ACHN (cell line): ENCODE measurements at regions not wholly inside any gene's neighbourhood (a gene's known extent, or its start where the extent isn't known, plus 50 kb on each side); places are given as distances from the start of the nearest gene placed in this dataset.

Experiments used
- DNase-seq: peaks from one replicate; pipeline ENCODE4 v3.0.0-alpha.2; 2015
- in situ Hi-C: cut with HindIII; loops from 2 replicates; pipeline ENCODE4 v1.10.0; 2017; ENCODE audit warnings: low sequenced_read_pairs, low pct_ligation_motif_present, low pct_unique_long_range_greater_than_20kb

DNA sequence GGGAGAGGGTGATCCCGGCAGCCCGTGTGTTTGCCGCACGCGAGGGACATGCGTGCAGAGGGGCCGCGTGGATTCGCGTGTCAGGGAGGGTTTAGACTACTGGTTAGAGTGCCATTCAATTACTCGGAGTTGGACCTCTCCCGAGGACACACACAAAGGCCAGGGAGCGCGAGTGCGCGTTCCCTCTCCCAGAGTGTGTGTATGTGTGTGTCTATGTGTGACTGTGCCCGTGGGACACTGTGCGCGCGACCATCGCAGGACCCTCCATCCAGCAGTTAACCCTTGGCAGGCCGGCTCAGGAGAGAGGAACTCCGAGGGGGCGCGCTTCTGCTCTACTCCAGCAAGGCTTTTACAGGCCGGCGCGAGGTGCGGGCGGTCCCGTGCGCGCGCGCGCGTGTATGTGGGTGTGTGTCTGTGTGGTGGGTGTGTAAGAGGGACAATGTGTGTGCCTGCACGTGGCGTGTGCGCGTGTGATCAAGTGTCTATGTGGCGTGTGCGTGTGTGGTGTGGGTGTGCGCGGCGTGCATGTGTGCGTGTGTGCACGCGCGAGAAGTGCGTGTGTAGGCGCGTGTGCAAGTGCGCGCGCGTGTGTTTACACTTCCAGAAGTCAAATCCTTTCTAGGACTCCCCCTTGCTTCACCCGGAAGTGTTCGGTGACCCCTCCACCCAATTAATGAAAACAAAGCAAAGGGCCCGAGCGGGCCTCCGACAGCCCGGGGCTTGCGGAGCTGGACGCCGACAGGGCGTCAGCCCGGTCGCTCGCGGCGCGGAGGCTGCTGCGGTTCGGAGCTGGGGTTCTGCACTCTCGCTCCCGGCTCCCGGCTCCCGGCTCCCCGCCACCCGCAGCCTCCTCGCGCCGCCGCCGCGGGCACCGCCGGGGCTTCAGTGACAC lies 75.3 kb upstream of the TBCA start:
- in situ Hi-C loops, result no loop called here

DNA sequence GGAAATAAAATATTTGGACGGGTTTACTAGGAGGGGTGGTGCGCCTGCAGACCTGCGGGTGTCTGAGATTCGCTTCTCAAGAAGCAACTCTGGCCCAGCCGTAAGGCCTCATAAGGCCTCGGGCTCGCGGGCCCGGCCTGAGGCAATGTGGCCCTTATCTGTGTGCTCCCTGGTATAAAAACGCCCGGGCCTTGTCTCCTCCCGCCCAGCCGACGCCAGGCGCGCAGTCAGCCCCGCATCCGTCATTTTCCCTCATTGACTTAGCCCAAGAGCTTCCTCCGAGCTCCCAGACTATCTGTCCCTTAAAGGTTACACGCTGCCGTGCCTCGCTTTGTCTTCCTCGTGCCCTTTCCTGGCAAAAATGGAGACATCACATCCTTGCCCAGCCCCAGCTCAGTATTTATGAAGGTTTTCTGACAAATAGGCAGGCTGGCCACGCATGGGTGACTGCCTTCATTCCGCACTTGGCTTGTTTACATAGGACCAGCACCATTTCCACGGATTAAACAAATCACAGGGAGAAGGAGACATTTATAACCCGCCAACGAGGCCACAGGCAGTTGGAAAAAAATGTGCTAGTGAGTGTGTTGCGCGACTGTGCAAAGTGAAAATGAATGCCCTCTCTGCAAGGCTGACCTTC lies 74.5 kb upstream of the TBCA start:
- in situ Hi-C loops, result no loop called here
- DNase-seq, result no peak

More for the DNA sequence above, 75.3 kb upstream of the TBCA start:
- DNase-seq, result peak; percentile 6

DNA sequence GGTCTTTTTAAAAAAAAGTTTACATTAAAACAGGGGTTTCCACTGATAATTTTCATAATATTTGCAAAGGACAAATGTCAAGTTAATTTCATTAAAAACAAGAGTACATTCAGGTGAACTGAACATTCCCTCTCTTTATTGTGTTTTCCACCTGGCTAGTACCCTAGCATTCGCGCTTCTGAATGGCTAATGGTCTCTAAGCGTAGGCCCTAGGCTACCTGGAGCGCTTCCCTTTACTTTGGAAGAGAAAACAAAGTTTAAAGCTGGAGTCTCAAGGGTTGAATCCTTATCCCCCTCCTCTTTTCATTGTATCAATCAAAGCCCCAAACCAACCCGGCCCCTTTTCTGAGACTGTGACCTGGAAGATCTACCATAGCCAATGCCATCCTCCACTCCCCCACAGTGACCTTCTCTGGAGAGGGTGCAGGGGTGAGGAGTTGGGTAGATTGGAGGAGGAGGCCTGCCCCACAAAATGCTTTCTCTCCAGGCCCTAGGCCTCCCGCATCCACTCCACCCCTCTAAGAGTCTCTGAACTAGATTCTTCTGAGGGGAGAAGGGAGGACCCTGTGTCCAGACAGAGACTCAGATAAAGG lies 73.3 kb upstream of the TBCA start:
- in situ Hi-C loops, result no loop called here

DNA sequence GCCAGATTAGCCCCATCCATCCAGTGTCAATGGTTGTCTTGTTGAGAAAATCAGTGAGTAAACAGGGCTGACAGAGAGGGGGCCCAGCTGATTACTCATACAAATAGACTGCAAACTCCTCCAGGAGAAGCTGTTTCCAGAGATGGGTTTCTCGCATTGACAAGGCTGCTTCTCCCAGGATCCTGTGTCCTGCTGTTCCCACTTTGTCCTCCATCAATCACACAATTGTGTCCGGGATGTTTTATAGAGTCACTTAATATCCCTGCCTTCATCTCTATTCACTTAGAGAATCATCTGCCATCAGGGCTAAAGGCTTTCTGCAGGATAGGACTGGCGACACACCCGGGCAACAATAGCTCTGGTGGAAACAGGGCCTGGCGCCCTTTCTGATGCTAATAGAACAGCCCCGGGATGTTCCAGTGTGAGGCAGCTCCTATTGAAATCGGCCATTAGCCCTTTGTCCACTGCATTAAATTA lies 71.7 kb upstream of the TBCA start:
- DNase-seq, result no peak
- in situ Hi-C loops, result no loop called here

More for the DNA sequence above, 73.3 kb upstream of the TBCA start:
- DNase-seq, result no peak

DNA sequence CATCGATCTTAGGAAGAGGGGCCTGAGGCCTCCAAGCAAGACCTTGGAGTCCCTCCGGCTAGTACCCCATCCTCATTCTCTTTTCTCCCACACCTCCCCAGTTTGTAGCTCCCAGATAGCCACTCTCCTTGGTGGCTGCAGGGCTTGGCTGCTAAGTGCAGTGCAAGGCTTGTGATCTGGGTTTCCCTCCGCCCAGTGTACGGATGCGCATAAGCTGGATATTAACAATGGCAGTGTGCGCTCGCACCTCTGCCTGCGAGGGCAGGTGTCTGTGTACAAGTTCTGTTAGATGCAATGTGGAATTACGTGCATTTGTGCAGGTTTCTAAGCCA lies 71.0 kb upstream of the TBCA start:
- DNase-seq, result no peak
- in situ Hi-C loops, result no loop called here

- in situ Hi-C loops, result no loop called here
- DNase-seq, result no peak
Observed at GRCh38 chr5:77846422-77847128, 70.4 kb upstream of the TBCA start.

GRCh38 chr5:77845324-77845646 lies 69.1 kb upstream of the TBCA start:
- in situ Hi-C loops, result no loop called here
- no peak for DNase-seq

DNA sequence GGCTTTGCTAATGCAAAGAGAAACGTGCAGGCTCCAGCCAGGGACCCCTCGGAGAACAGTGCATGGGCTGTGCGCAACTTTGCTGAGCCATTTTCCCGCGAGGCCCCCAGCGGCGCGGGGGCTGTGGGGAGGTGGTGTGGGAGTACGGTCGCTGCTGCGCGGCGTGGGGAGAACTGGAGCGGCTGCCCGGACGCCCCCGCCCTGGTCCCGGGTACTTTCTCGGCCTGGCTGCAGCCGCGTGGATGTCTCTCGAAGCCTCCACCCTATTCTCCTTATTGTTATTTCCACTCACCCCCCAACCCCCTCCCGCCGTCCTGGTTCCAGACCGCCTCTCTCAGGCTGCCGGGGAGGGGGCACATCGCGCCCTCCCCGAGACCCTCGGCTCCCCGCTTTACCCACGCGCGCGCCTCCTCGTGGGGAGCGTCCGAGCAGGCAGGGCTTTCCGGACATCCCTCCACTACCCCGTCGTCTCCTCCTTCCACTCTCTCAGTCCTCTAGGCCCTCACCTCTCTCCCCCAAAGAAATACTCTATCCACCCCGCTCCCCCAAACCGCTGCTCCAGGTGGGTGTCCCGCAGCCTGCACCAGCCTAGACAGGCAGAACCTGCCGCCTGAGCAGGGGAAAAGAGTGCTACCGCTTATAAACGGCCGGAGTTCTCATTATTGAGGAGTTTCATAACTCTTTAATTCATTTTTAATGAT lies 68.6 kb upstream of the TBCA start:
- in situ Hi-C loops, result no loop called here
- DNase-seq, result no peak

GRCh38 chr5:77844373-77844622 lies 68.2 kb upstream of the TBCA start:
- DNase-seq, result no peak
- in situ Hi-C loops, result no loop called here

GRCh38 chr5:77843570-77844372 lies 67.6 kb upstream of the TBCA start:
- DNase-seq, result no peak
- in situ Hi-C loops, result no loop called here

- in situ Hi-C loops, result no loop called here
- no peak for DNase-seq
Observed at GRCh38 chr5:77842243-77842642, 66.1 kb upstream of the TBCA start.

DNA sequence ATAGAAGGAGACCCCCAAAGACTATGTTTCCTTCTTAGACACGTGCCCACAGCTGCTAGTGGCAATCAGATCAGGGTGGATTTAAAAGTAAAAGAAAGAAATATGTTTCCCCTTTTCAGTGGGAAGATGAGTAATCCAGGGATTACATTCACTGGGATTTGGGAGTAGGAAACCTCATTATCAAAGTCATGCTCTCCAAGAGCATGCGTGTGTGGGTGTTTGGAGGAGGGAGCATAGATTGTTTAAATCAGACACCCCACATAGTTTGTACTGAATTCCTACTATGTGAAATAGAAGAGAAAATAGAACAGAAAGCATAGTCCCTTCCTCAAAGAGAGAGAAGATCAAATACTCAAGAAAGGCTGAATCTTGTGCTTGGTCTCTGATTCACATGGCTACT lies 65.5 kb upstream of the TBCA start:
- no peak for DNase-seq
- in situ Hi-C loops, result no loop called here

DNA sequence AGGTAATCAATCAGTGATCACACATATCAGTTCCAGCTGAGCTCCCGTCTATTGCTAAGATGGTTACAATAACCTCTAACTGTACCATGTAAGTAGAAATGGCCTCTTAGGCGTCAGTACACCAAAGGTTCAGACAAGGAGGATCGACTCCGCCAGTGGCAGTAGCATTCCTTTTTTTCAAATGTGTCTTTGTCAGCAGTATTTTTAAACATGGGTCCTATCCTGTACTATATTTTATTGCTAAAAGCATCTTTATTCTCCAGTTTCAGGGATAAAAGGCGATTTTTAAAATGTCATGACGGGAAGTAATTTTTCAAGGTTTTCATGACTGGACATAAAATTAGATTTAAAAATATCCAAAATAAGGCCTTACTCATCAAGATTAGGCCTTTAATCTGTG lies 64.8 kb upstream of the TBCA start:
- in situ Hi-C loops, result no loop called here
- no peak for DNase-seq

DNA sequence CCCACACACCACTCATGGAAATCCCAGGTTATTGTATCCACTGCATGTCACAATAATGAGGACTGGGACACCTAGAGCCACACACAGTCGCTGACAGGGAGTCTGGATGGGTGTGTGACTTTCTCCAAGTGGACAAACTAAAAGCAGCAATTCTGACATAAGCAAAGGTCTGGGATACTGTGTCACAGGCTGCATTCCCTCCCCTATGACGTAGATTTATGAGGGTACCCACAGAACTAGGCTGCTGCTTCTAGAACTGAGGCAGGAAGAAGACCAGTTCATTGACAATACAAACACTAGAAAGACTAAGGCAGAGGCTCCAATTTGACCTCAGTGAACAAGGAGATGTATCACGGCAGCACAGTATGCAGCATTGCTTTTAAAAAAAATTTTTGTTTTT lies 63.6 kb upstream of the TBCA start:
- in situ Hi-C loops, result no loop called here
- DNase-seq, result no peak

GRCh38 chr5:77832938-77833337 lies 56.8 kb upstream of the TBCA start:
- in situ Hi-C loops, result no loop called here
- DNase-seq, result no peak

GRCh38 chr5:77832166-77832770 lies 56.1 kb upstream of the TBCA start:
- in situ Hi-C loops, result no loop called here
- DNase-seq, result no peak

DNA sequence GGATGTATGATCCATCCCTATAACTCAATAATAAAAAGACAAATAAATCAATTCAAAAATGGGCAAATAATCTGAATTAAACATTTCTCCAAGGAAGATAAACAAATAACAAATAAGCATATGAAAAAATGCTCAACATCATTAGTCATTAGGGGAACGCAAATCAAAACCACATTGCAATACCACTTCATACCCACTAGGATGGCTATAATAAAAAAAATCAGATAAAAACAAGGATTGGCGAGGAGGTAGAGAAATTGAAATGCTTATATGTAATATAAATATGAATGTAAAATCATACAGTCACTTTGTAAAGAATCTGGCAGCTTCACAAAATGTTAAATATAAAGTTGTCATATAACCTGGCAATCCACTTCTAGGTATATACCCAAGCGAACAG lies 52.3 kb upstream of the TBCA start:
- in situ Hi-C loops, result no loop called here
- DNase-seq, result no peak
